HEK293 (cell line): ENCODE measurements at regions not wholly inside any gene's neighbourhood (a gene's known extent, or its start where the extent isn't known, plus 50 kb on each side); places are given as distances from the start of the nearest gene placed in this dataset.

ENCODE experiments used
- ZBTB8A ChIP-seq: fragments of 450-650 bp; formaldehyde crosslinking; IDR thresholded peaks from 2 replicates; pipeline ENCODE4 v1.5.1; 2016; ENCODE audit warnings: missing biosample characterization, missing genetic modification characterization
- ZNF138 ChIP-seq: fragments of 450-650 bp; formaldehyde crosslinking; IDR thresholded peaks from 2 replicates; pipeline ENCODE4 v1.5.1; 2016; ENCODE audit warnings: missing biosample characterization, missing genetic modification characterization, borderline replicate concordance
- ZNF350 ChIP-seq: fragments of 450-650 bp; formaldehyde crosslinking; IDR thresholded peaks from 2 replicates; pipeline ENCODE4 v1.5.0; 2017; ENCODE audit warnings: missing biosample characterization, mild to moderate bottlenecking, missing genetic modification characterization
- ZNF623 ChIP-seq: fragments of 450-650 bp; formaldehyde crosslinking; IDR thresholded peaks from 2 replicates; pipeline ENCODE4 v1.5.1; 2016; ENCODE audit warnings: missing biosample characterization, missing genetic modification characterization
- TF ChIP-seq, protein P1 (sequence below): fragments of 450-650 bp; formaldehyde crosslinking; IDR thresholded peaks from 2 replicates; pipeline ENCODE4 v1.5.1; 2016; ENCODE audit warnings: missing biosample characterization, missing genetic modification characterization
- TF ChIP-seq, protein P2 (sequence below): fragments of 450-650 bp; formaldehyde crosslinking; IDR thresholded peaks from 2 replicates; pipeline ENCODE4 v1.5.1; 2016; ENCODE audit warnings: missing biosample characterization, missing genetic modification characterization

DNA sequence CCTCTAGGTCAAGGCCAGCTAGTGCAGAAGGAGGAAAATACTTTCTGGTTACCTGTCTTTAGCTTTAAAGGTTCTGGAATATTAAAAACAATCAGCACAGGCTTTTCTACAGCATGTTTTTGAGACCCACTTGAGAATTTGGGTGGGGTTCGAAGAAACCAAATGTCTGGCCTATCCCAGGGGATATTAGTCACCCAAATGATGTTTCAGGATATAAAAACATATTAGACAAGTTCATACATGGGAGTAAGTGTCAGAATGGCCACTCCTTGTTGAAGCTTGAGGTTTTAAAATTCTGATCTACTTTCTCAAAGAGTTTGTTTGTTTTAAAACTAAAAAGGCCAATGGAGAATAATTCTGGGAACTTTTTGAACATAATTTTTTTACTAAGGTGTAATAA is 158.6 kb upstream of the DLX2 start:
- TF ChIP-seq, protein P1, sequence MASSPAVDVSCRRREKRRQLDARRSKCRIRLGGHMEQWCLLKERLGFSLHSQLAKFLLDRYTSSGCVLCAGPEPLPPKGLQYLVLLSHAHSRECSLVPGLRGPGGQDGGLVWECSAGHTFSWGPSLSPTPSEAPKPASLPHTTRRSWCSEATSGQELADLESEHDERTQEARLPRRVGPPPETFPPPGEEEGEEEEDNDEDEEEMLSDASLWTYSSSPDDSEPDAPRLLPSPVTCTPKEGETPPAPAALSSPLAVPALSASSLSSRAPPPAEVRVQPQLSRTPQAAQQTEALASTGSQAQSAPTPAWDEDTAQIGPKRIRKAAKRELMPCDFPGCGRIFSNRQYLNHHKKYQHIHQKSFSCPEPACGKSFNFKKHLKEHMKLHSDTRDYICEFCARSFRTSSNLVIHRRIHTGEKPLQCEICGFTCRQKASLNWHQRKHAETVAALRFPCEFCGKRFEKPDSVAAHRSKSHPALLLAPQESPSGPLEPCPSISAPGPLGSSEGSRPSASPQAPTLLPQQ (tag by site-specific recombination), result no peak
- TF ChIP-seq, protein P2, sequence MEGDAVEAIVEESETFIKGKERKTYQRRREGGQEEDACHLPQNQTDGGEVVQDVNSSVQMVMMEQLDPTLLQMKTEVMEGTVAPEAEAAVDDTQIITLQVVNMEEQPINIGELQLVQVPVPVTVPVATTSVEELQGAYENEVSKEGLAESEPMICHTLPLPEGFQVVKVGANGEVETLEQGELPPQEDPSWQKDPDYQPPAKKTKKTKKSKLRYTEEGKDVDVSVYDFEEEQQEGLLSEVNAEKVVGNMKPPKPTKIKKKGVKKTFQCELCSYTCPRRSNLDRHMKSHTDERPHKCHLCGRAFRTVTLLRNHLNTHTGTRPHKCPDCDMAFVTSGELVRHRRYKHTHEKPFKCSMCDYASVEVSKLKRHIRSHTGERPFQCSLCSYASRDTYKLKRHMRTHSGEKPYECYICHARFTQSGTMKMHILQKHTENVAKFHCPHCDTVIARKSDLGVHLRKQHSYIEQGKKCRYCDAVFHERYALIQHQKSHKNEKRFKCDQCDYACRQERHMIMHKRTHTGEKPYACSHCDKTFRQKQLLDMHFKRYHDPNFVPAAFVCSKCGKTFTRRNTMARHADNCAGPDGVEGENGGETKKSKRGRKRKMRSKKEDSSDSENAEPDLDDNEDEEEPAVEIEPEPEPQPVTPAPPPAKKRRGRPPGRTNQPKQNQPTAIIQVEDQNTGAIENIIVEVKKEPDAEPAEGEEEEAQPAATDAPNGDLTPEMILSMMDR, result no peak
- no peak for TF ChIP-seq ZNF350 (tag by site-specific recombination)
- no peak for TF ChIP-seq ZBTB8A (tag by site-specific recombination)
- TF ChIP-seq ZNF623 (tag by site-specific recombination), result no peak
- TF ChIP-seq ZNF138 (tag by site-specific recombination), result no peak
